ENCODE measurements at regions not wholly inside any gene's neighbourhood (a gene's known extent, or its start where the extent isn't known, plus 50 kb on each side); places are given as distances from the start of the nearest gene placed in this dataset.
"Not testable (repeated sequence)": the region's sequence is repeated elsewhere in the genome, so short reads cannot be mapped to it uniquely, and the experiment has no call there.

DNA sequence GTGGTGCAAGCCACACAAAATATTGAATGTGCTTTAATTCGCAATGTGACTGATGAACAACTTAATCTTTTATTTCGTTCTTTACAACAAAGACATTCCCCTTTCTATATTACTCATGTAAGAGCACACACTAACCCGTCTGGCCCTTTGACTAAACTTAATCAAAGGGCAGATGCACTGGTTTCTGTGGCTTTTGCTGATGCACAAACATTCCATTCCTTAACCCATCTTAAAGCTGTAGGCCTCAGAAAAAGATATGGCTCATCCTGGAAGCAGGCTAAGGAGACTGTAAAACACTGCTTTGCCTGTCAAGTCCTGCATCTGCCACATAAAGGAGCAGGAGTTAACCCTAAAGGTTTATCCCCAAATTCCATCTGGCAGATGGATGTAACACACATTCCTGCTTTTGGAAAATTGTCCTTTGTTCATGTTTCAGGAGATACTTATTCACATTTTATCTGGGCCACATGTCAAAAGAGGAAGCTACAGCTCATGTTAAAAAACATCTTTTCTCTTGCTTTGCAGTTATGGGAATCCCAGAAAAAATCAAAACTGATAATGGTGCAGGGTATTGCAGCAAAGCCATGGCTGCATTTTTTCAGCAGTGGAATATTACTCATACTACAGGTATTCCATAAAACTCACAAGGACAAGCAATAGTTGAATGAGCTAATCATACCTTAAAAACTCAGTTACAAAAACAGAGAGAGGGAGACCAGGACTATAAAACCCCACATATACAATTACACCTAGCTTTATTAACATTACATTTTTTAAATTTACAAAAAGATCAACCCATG is 137.2 kb downstream of the AHSP start:
- WGBS, 4 donors, result 32 to 53% (median 44%) methylated on average over 3 of the region's 3 CpGs
- H3K9me3 ChIP-seq (replicated peaks in 1 of 3), result no peaks in the 10 kb centered on the region
- TF ChIP-seq CTCF (IDR thresholded peaks at IDR 0.05), result no peak
- no peak for TF ChIP-seq POLR2A (IDR thresholded peaks at IDR 0.05)
- H3K27ac ChIP-seq, result no peak overlapping the region
- intact Hi-C loops (cut with DNase I), result no loop called here
- no peaks in the 10 kb centered on the region for H3K36me3 ChIP-seq (replicated peaks in 1 of 2)
- H3K27me3 ChIP-seq, result no peaks in the 10 kb centered on the region
- no peaks in the 10 kb centered on the region for H3K4me1 ChIP-seq (replicated peaks in 1 of 2)
- no peak for DNase-seq
- no peak overlapping the region for H3K4me3 ChIP-seq

- 20 to 51% (median 41%) methylated on average over 1 of the region's 1 CpG for WGBS, 4 donors
- Histone ChIP-seq H3K9me3 (replicated peaks in 1 of 3) (no peaks in the 10 kb centered on the region), H3K27me3 (no peaks in the 10 kb centered on the region), H3K4me3 (no peak overlapping the region), H3K27ac (no peak overlapping the region), H3K4me1 (replicated peaks in 1 of 2) (no peaks in the 10 kb centered on the region), H3K36me3 (replicated peaks in 1 of 2) (no peaks in the 10 kb centered on the region)
- no peak for DNase-seq
- TF ChIP-seq POLR2A (IDR thresholded peaks at IDR 0.05) (no peak), CTCF (IDR thresholded peaks at IDR 0.05) (no peak)
- intact Hi-C loops (cut with DNase I), result no loop called here
These were observed 147.0 kb downstream of the AHSP start for GRCh38 chr16:31674686-31675085.

DNA sequence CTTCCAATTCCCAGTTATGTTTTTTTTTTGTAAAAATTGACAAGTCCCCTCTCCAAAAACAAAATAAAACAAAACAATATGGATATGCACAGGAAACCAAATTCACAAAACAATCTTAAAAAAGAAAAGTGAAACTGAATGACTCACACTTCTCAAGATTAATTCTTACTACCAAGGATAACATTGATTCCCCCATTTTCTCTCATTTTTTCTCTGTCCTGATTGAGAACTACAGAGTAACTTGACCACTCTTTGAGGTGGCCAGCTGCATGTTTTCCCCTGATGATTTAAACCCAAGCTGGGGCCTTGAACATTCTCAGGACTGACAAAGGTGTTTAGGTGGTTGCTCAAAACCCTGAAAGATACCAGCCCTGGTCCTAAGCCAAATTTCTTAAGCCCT is 149.0 kb downstream of the AHSP start:
- H3K36me3 ChIP-seq (replicated peaks in 1 of 2), result no peaks in the 10 kb centered on the region
- no peak overlapping the region for H3K4me3 ChIP-seq
- no peak for DNase-seq
- intact Hi-C loops (cut with DNase I), result no loop called here
- no peak overlapping the region for H3K27ac ChIP-seq
- no peaks in the 10 kb centered on the region for H3K4me1 ChIP-seq (replicated peaks in 1 of 2)
- no peaks in the 10 kb centered on the region for H3K27me3 ChIP-seq
- no peak for TF ChIP-seq POLR2A (IDR thresholded peaks at IDR 0.05)
- no peak for TF ChIP-seq CTCF (IDR thresholded peaks at IDR 0.05)
- no peaks in the 10 kb centered on the region for H3K9me3 ChIP-seq (replicated peaks in 1 of 3)

DNA sequence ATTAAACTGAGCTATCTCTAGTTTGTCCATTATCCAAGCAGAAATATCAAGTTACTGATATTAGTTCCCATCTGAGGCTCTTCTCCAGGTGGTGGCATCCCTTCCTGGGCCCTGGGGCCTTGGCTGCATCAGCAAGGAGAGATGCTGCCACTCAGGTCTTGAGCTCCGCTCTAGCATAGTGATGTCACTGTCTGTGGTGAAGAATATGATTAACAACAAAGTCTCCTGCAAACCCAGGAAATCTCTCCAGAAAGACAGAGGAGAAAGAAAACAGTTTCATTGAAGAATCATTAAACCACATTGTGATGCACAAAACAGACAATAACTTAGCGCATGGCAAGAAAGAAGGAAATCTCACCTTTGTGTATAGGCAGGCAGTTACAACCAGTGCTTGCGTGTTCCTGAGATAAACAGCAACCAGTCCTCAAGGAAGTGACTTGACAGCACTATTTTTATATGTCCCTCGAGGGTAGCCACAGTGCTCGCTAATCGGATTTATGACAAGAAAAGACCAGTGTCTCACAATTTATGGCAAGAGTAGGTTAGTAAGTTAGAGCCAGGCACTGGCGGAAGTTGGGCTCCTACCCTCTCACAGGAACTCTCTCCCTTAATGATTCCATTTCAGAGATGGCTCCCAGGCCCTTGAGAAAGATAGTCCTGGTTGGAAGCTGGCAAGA is 151.1 kb downstream of the AHSP start:
- DNase-seq, result no peak
- WGBS, 4 donors, result 52 to 66% (median 61%) methylated on average over 7 of the region's 7 CpGs
- Histone ChIP-seq H3K4me3 (no peak overlapping the region), H3K27ac (no peak overlapping the region), H3K27me3 (no peaks in the 10 kb centered on the region), H3K9me3 (replicated peaks in 1 of 3) (no peaks in the 10 kb centered on the region), H3K4me1 (replicated peaks in 1 of 2) (no peaks in the 10 kb centered on the region), H3K36me3 (replicated peaks in 1 of 2) (no peaks in the 10 kb centered on the region)
- intact Hi-C loops (cut with DNase I), result no loop called here
- TF ChIP-seq CTCF (IDR thresholded peaks at IDR 0.05) (no peak), POLR2A (IDR thresholded peaks at IDR 0.05) (no peak)

GRCh38 chr16:31689331-31689730 is 161.6 kb downstream of the AHSP start:
- H3K27me3 ChIP-seq; H3K9me3 ChIP-seq (replicated peaks in 1 of 3); H3K4me3 ChIP-seq; DNase-seq; H3K4me1 ChIP-seq (replicated peaks in 1 of 2); H3K36me3 ChIP-seq (replicated peaks in 1 of 2); intact Hi-C loops (cut with DNase I); H3K27ac ChIP-seq: not testable (repeated sequence)
- 46 to 74% (median 54%) methylated on average over 2 of the region's 2 CpGs for WGBS, 4 donors

DNA sequence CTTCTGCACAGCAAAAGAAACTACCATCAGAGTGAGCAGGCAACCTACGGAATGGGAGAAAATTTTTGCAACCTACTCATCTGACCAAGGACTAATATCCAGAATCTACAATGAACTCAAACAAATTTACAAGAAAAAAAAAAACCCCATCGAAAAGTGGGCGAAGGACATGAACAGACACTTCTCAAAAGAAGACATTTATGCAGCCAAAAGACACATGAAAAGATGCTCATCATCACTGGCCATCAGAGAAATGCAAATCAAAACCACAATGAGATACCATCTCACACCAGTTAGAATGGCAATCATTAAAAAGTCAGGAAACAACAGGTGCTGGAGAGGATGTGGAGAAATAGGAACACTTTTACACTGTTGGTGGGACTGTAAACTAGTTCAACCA is 164.6 kb downstream of the AHSP start:
- intact Hi-C loops (cut with DNase I); H3K4me3 ChIP-seq; H3K36me3 ChIP-seq (replicated peaks in 1 of 2); H3K27me3 ChIP-seq; H3K9me3 ChIP-seq (replicated peaks in 1 of 3); H3K27ac ChIP-seq; H3K4me1 ChIP-seq (replicated peaks in 1 of 2); DNase-seq: not testable (repeated sequence)
- 85 to 89% (median 87%) methylated on average over 3 of the region's 3 CpGs for WGBS, 4 donors
